GM18873 (cell line): ENCODE measurements at regions not wholly inside any gene's neighbourhood (a gene's known extent, or its start where the extent isn't known, plus 50 kb on each side); places are given as distances from the start of the nearest gene placed in this dataset.
"Not testable (repeated sequence)": the region's sequence is repeated elsewhere in the genome, so short reads cannot be mapped to it uniquely, and the experiment has no call there.

Source experiments
- ATAC-seq: cut with Tn5 transposase; IDR thresholded peaks from one replicate; pipeline ENCODE4 v1.9.1; 2021; ENCODE audit warnings: mild to moderate bottlenecking, moderate library complexity, moderate number of reproducible peaks; ENCODE audit not compliant: unreplicated experiment, low FRiP score

- no peak for ATAC-seq
Observed at GRCh38 chr3:197408177-197408957, 110.0 kb upstream of the DLG1 start.

- ATAC-seq, result no peak
Observed at GRCh38 chr3:197407526-197407925, 109.1 kb upstream of the DLG1 start.

- ATAC-seq, result no peak
Observed at GRCh38 chr3:197407053-197407452, 108.6 kb upstream of the DLG1 start.

GRCh38 chr3:197406266-197406665 is 107.9 kb upstream of the DLG1 start:
- ATAC-seq, result no peak

GRCh38 chr3:197404754-197405153 is 106.3 kb upstream of the DLG1 start:
- no peak for ATAC-seq

GRCh38 chr3:197404030-197404429 is 105.6 kb upstream of the DLG1 start:
- no peak for ATAC-seq

- not testable (repeated sequence) for ATAC-seq
Observed at GRCh38 chr3:197402401-197402800, 104.0 kb upstream of the DLG1 start.

GRCh38 chr3:197399486-197399885 is 101.1 kb upstream of the DLG1 start:
- ATAC-seq, result no peak

GRCh38 chr3:197398286-197398878 is 100.0 kb upstream of the DLG1 start:
- ATAC-seq, result no peak

- no peak for ATAC-seq
Observed at GRCh38 chr3:197397838-197398237, 99.4 kb upstream of the DLG1 start.

- ATAC-seq, result peak; percentile 96
Observed at GRCh38 chr3:197394464-197395321, 96.3 kb upstream of the DLG1 start.

GRCh38 chr3:197394126-197394463 is 95.7 kb upstream of the DLG1 start:
- ATAC-seq, result not testable (repeated sequence)

GRCh38 chr3:197393711-197394110 is 95.3 kb upstream of the DLG1 start:
- no peak for ATAC-seq

GRCh38 chr3:197392961-197393360 is 94.5 kb upstream of the DLG1 start:
- no peak for ATAC-seq

GRCh38 chr3:197381371-197381770 is 83.0 kb upstream of the DLG1 start:
- ATAC-seq, result no peak

- ATAC-seq, result no peak
Observed at GRCh38 chr3:197380786-197381185, 82.4 kb upstream of the DLG1 start.

- no peak for ATAC-seq
Observed at GRCh38 chr3:197378985-197379718, 80.7 kb upstream of the DLG1 start.

- no peak for ATAC-seq
Observed at GRCh38 chr3:197376735-197377555, 78.5 kb upstream of the DLG1 start.

GRCh38 chr3:197376020-197376419 is 77.6 kb upstream of the DLG1 start:
- no peak for ATAC-seq

- no peak for ATAC-seq
Observed at GRCh38 chr3:197375001-197375441, 76.6 kb upstream of the DLG1 start.
